ENCODE measurements at regions not wholly inside any gene's neighbourhood (a gene's known extent, or its start where the extent isn't known, plus 50 kb on each side); places are given as distances from the start of the nearest gene placed in this dataset.

GRCh38 chr14:25375639-25376038 is 325.7 kb upstream of the STXBP6 start:
- TF ChIP-seq JUNB (IDR thresholded peaks at IDR 0.05) (no peak), EP300 (IDR thresholded peaks at IDR 0.05) (no peak), MAX (IDR thresholded peaks at IDR 0.05) (no peak), CEBPB (IDR thresholded peaks at IDR 0.05) (no peak), CHD2 (IDR thresholded peaks at IDR 0.05; ENCODE audit: low read length, partially characterized antibody) (no peak), USF2 (IDR thresholded peaks at IDR 0.05) (no peak), POLR2A (IDR thresholded peaks at IDR 0.05; ENCODE audit: low read length) (no peak), HOXB5 (CRISPR knock-in tag; IDR thresholded peaks at IDR 0.05) (no peak)
- TF ChIP-seq, protein P1, sequence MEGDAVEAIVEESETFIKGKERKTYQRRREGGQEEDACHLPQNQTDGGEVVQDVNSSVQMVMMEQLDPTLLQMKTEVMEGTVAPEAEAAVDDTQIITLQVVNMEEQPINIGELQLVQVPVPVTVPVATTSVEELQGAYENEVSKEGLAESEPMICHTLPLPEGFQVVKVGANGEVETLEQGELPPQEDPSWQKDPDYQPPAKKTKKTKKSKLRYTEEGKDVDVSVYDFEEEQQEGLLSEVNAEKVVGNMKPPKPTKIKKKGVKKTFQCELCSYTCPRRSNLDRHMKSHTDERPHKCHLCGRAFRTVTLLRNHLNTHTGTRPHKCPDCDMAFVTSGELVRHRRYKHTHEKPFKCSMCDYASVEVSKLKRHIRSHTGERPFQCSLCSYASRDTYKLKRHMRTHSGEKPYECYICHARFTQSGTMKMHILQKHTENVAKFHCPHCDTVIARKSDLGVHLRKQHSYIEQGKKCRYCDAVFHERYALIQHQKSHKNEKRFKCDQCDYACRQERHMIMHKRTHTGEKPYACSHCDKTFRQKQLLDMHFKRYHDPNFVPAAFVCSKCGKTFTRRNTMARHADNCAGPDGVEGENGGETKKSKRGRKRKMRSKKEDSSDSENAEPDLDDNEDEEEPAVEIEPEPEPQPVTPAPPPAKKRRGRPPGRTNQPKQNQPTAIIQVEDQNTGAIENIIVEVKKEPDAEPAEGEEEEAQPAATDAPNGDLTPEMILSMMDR (IDR thresholded peaks at IDR 0.05) = no peak
